HepG2 (cell line): ENCODE measurements at regions not wholly inside any gene's neighbourhood (a gene's known extent, or its start where the extent isn't known, plus 50 kb on each side); places are given as distances from the start of the nearest gene placed in this dataset.

Experiments used
- ATF3 ChIP-seq: sonication (generic); formaldehyde crosslinking; IDR thresholded peaks from 2 replicates; pipeline ENCODE4 v1.4.0; 2020; ENCODE audit warnings: missing genetic modification reagents
- DR1 ChIP-seq: sonication (generic); formaldehyde crosslinking; IDR thresholded peaks from 2 replicates; pipeline ENCODE4 v1.8.0; 2021; ENCODE audit warnings: mild to moderate bottlenecking, missing genetic modification reagents, inconsistent platforms
- EEA1 ChIP-seq: sonication (generic); formaldehyde crosslinking; IDR thresholded peaks from 2 replicates; pipeline ENCODE4 v1.5.1; 2020; ENCODE audit warnings: mild to moderate bottlenecking, missing genetic modification reagents, borderline replicate concordance
- KDM6A ChIP-seq: IDR thresholded peaks from 2 replicates; pipeline ENCODE4 v1.6.1; 2016; ENCODE audit warnings: low read depth
- MAFF ChIP-seq: IDR thresholded peaks from 2 replicates; pipeline ENCODE4 v1.6.1; 2011; ENCODE audit warnings: low read depth, low read length, improper control_type of control experiment
- MAFK ChIP-seq, 2 experiments: IDR thresholded peaks in 1 of 2; conservative IDR thresholded peaks in 1 of 2; 2 replicates each; pipeline ENCODE4 v1.6.1; 2011; ENCODE audit warnings: improper control_type of control experiment in 2 of 2, low read length in 2 of 2
- NFIB ChIP-seq: sonication (generic); formaldehyde crosslinking; IDR thresholded peaks from 2 replicates; pipeline ENCODE4 v1.9.0; 2021; ENCODE audit warnings: missing genetic modification reagents, mild to moderate bottlenecking, borderline replicate concordance
- NFYC ChIP-seq: IDR thresholded peaks from 2 replicates; pipeline ENCODE4 v1.6.1; 2016; ENCODE audit warnings: missing genetic modification reagents, missing compliant biosample characterization
- NR0B2 ChIP-seq: sonication (generic); formaldehyde crosslinking; IDR thresholded peaks from 2 replicates; pipeline ENCODE4 v1.4.0; 2020; ENCODE audit warnings: mild to moderate bottlenecking, missing genetic modification reagents
- PRPF4 ChIP-seq: fragments of 200-400 bp; formaldehyde crosslinking; IDR thresholded peaks from 2 replicates; pipeline ENCODE4 v1.6.1; 2016; ENCODE audit warnings: low read length, low read depth; ENCODE audit not compliant: poor library complexity, severe bottlenecking
- RELA ChIP-seq: sonication (generic); formaldehyde crosslinking; IDR thresholded peaks from 2 replicates; pipeline ENCODE4 v1.4.0; 2020; ENCODE audit warnings: missing genetic modification reagents
- RXRB ChIP-seq: IDR thresholded peaks from 2 replicates; pipeline ENCODE4 v1.6.1; 2016; ENCODE audit warnings: borderline replicate concordance, missing genetic modification reagents, missing compliant biosample characterization
- SMARCC2 ChIP-seq: fragments of 450-650 bp; IDR thresholded peaks from 2 replicates; pipeline ENCODE4 v1.6.1; 2017; ENCODE audit warnings: antibody characterized with exemption, mild to moderate bottlenecking
- SNAPC2 ChIP-seq: sonication (generic); formaldehyde crosslinking; IDR thresholded peaks from 2 replicates; pipeline ENCODE4 v1.8.1; 2022; ENCODE audit warnings: mild to moderate bottlenecking, missing genetic modification reagents
- TCF7 ChIP-seq: sonication (generic); IDR thresholded peaks from 2 replicates; pipeline ENCODE4 v1.6.1; 2016; ENCODE audit warnings: antibody characterized with exemption, low read depth
- TCF7L2 ChIP-seq: IDR thresholded peaks from 2 replicates; pipeline ENCODE4 v1.6.1; 2011; ENCODE audit warnings: mild to moderate bottlenecking, low read depth, low read length, moderate library complexity
- TGIF2 ChIP-seq: IDR thresholded peaks from 2 replicates; pipeline ENCODE4 v1.6.1; 2016; ENCODE audit warnings: control low read depth, missing compliant biosample characterization
- U2AF2 ChIP-seq: fragments of 200-400 bp; formaldehyde crosslinking; IDR thresholded peaks from 2 replicates; pipeline ENCODE4 v1.6.1; 2017; ENCODE audit warnings: low read depth, mild to moderate bottlenecking, low read length
- ZFP41 ChIP-seq: sonication (generic); formaldehyde crosslinking; IDR thresholded peaks from 2 replicates; pipeline ENCODE4 v1.4.0; 2020; ENCODE audit warnings: mild to moderate bottlenecking, missing genetic modification reagents, borderline replicate concordance
- ZNF512B ChIP-seq: sonication (generic); formaldehyde crosslinking; IDR thresholded peaks from 2 replicates; pipeline ENCODE4 v1.5.1; 2020; ENCODE audit warnings: missing genetic modification reagents, mild to moderate bottlenecking, borderline replicate concordance
- TF ChIP-seq, protein P1 (sequence below): sonication (generic); formaldehyde crosslinking; IDR thresholded peaks from 2 replicates; pipeline ENCODE4 v1.9.0; 2021; ENCODE audit warnings: missing genetic modification reagents, borderline replicate concordance
- TF ChIP-seq, protein P2 (sequence below): sonication (generic); formaldehyde crosslinking; IDR thresholded peaks from 2 replicates; pipeline ENCODE4 v1.4.0; 2020; ENCODE audit warnings: missing genetic modification reagents, mild to moderate bottlenecking, borderline replicate concordance

DNA sequence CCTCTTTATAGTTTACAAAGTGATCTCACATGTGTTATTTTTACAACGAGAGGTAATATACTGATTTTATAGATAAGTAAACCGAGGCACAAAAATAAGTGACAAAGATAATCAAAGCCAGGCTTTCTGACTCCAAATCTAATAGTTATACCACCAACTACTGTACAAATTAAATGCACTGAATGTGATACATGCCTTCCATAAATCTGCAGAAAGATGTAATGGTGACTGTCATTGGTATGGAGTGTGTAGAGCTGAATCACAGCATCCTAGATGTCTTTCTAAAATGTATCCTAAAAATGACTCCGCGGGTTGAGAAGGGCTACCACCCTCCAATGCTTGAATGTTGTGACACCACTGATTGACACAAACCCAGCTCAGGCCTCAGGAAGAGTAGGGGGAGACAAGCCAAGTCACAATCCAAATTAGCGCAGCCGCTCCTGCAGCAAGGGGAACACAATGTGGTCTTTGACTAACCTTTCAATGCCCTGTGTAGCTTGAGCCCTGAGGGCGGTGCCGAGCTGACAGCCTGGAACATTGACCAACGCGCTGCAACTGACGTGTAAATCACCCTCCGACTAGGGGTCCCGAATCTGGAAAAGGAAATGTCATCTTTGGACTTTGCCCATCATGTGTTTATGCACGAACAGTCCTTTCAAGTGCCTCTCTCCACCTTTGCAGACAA is 136.8 kb downstream of the OLIG3 start (continued):
- TF ChIP-seq NR0B2 (CRISPR knock-in tag) (no peak), MAFF (peak; percentile 59), ATF3 (CRISPR knock-in tag) (peak; percentile 73), U2AF2 (no peak), NFIB (CRISPR knock-in tag) (no peak), KDM6A (peak; percentile 96), ZNF512B (CRISPR knock-in tag) (peak; percentile 95), TCF7L2 (no peak; the same call in 1 of the 2 replicates), EEA1 (CRISPR knock-in tag) (no peak), RXRB (peak; percentile 87), SNAPC2 (CRISPR knock-in tag) (peak; percentile 68; the same call in 1 of the 2 replicates), MAFK (conservative IDR thresholded peaks at IDR 0.05 in 1 of 2, IDR thresholded peaks at IDR 0.05 in 1 of 2; ENCODE audit: low read length in 2 of 2) (0 out of 4 replicates have a peak, but pooled peaks of 1 of the 2 experiments have one; percentile 47), RELA (CRISPR knock-in tag) (no peak), ZFP41 (CRISPR knock-in tag) (no peak), TCF7 (peak; percentile 88), TGIF2 (CRISPR knock-in tag) (peak; percentile 94), PRPF4 (no peak), DR1 (CRISPR knock-in tag) (no peak; the same call in 1 of the 2 replicates), SMARCC2 (no peak), NFYC (CRISPR knock-in tag) (peak; percentile 75)
- TF ChIP-seq, protein P1, sequence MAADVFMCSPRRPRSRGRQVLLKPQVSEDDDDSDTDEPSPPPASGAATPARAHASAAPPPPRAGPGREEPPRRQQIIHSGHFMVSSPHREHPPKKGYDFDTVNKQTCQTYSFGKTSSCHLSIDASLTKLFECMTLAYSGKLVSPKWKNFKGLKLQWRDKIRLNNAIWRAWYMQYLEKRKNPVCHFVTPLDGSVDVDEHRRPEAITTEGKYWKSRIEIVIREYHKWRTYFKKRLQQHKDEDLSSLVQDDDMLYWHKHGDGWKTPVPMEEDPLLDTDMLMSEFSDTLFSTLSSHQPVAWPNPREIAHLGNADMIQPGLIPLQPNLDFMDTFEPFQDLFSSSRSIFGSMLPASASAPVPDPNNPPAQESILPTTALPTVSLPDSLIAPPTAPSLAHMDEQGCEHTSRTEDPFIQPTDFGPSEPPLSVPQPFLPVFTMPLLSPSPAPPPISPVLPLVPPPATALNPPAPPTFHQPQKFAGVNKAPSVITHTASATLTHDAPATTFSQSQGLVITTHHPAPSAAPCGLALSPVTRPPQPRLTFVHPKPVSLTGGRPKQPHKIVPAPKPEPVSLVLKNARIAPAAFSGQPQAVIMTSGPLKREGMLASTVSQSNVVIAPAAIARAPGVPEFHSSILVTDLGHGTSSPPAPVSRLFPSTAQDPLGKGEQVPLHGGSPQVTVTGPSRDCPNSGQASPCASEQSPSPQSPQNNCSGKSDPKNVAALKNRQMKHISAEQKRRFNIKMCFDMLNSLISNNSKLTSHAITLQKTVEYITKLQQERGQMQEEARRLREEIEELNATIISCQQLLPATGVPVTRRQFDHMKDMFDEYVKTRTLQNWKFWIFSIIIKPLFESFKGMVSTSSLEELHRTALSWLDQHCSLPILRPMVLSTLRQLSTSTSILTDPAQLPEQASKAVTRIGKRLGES (CRISPR knock-in tag), result no peak
- TF ChIP-seq, protein P2, sequence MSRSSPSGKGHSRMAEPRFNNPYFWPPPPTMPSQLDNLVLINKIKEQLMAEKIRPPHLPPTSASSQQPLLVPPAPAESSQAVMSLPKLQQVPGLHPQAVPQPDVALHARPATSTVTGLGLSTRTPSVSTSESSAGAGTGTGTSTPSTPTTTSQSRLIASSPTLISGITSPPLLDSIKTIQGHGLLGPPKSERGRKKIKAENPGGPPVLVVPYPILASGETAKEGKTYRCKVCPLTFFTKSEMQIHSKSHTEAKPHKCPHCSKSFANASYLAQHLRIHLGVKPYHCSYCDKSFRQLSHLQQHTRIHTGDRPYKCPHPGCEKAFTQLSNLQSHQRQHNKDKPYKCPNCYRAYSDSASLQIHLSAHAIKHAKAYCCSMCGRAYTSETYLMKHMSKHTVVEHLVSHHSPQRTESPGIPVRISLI, result peak; percentile 68
